ENCODE measurements at regions not wholly inside any gene's neighbourhood (a gene's known extent, or its start where the extent isn't known, plus 50 kb on each side); places are given as distances from the start of the nearest gene placed in this dataset.

GRCh38 chr21:29242201-29242600 is 56.5 kb upstream of the BACH1 start:
- H3K4me2 ChIP-seq (ENCODE audit: low read length), result no peak overlapping the region
- no peaks in the 10 kb centered on the region for H3K79me2 ChIP-seq (ENCODE audit: insufficient read depth, low read length)
- no peak overlapping the region for H3K4me3 ChIP-seq (replicated peaks in 1 of 2; ENCODE audit: low read depth in 1 of 2, low read length in 2 of 2)
- ChIA-PET RAD21 (ENCODE audit: low non-redundant PET in 1 of 2, low total read pairs in 2 of 2, uncharacterized antibody in 2 of 2, unreplicated experiment in 2 of 2) (no interaction called here), POLR2A (no interaction called here), CTCF (no interaction called here)
- no peaks in the 10 kb centered on the region for H3K9me2 ChIP-seq (ENCODE audit: insufficient read depth)
- no TSS peak for BruUV-seq (replicated peaks)
- H3K27ac ChIP-seq (ENCODE audit: low read depth, low read length), result no peak overlapping the region
- no peaks in the 10 kb centered on the region for H3K4me1 ChIP-seq (ENCODE audit: control insufficient read depth in 1 of 2, insufficient read depth in 2 of 2, low read length in 2 of 2)
- intact Hi-C loops (cut with micrococcal nuclease), result no loop called here
- H2AFZ ChIP-seq (ENCODE audit: low read depth, low read length, poor library complexity, severe bottlenecking), result no peak overlapping the region
- H4K20me1 ChIP-seq (ENCODE audit: insufficient read depth), result no peaks in the 10 kb centered on the region
- no peaks in the 10 kb centered on the region for H3K27me3 ChIP-seq (ENCODE audit: insufficient read depth, low read length)
- ATAC-seq (no peak), DNase-seq (ENCODE audit: low read depth, low spot score) (no peak)
- TF ChIP-seq CBX3 (IDR thresholded peaks at IDR 0.05; ENCODE audit: low read depth), result no peak
- TF ChIP-seq MAX (IDR thresholded peaks at IDR 0.05), result no peak
- TF ChIP-seq EZH2 (IDR thresholded peaks at IDR 0.05), result no peak
- H3K9me3 ChIP-seq (ENCODE audit: control insufficient read depth in 1 of 2, insufficient read depth in 1 of 2, low read depth in 1 of 2, low read length in 2 of 2), result no peaks in the 10 kb centered on the region
- H3K9ac ChIP-seq (ENCODE audit: low read length), result no peak overlapping the region
- H3K36me3 ChIP-seq (ENCODE audit: control insufficient read depth in 1 of 2, insufficient read depth in 2 of 2, low read length in 2 of 2), result no peaks in the 10 kb centered on the region

- Histone ChIP-seq H3K4me1 (ENCODE audit: control insufficient read depth in 1 of 2, insufficient read depth in 2 of 2, low read length in 2 of 2) (no peaks in the 10 kb centered on the region), H4K20me1 (ENCODE audit: insufficient read depth) (no peaks in the 10 kb centered on the region), H3K79me2 (ENCODE audit: insufficient read depth, low read length) (no peaks in the 10 kb centered on the region), H3K27ac (ENCODE audit: low read depth, low read length) (no peak overlapping the region), H3K27me3 (ENCODE audit: insufficient read depth, low read length) (no peaks in the 10 kb centered on the region), H3K4me2 (ENCODE audit: low read length) (no peak overlapping the region), H2AFZ (ENCODE audit: low read depth, low read length, poor library complexity, severe bottlenecking) (no peak overlapping the region), H3K9me3 (ENCODE audit: control insufficient read depth in 1 of 2, insufficient read depth in 1 of 2, low read depth in 1 of 2, low read length in 2 of 2) (no peaks in the 10 kb centered on the region), H3K4me3 (replicated peaks in 1 of 2; ENCODE audit: low read depth in 1 of 2, low read length in 2 of 2) (no peak overlapping the region), H3K9me2 (ENCODE audit: insufficient read depth) (no peaks in the 10 kb centered on the region), H3K36me3 (ENCODE audit: control insufficient read depth in 1 of 2, insufficient read depth in 2 of 2, low read length in 2 of 2) (no peaks in the 10 kb centered on the region), H3K9ac (ENCODE audit: low read length) (no peak overlapping the region)
- ATAC-seq (no peak), DNase-seq (ENCODE audit: low read depth, low spot score) (no peak)
- ChIA-PET RAD21 (ENCODE audit: low non-redundant PET in 1 of 2, low total read pairs in 2 of 2, uncharacterized antibody in 2 of 2, unreplicated experiment in 2 of 2) (no interaction called here), POLR2A (no interaction called here), CTCF (no interaction called here)
- intact Hi-C loops (cut with micrococcal nuclease), result no loop called here
- BruUV-seq (replicated peaks), result no TSS peak
- TF ChIP-seq ATF3 (IDR thresholded peaks at IDR 0.05) (no peak), EZH2 (IDR thresholded peaks at IDR 0.05) (no peak), EGR1 (IDR thresholded peaks at IDR 0.05; ENCODE audit: low read depth) (no peak), TCF7L2 (IDR thresholded peaks at IDR 0.05; ENCODE audit: borderline replicate concordance, extremely low read depth, insufficient read depth, insufficient read length) (no peak), YY1 (IDR thresholded peaks at IDR 0.05; ENCODE audit: extremely low read depth, insufficient replicate concordance, low read depth, low read length) (no peak), MAX (IDR thresholded peaks at IDR 0.05) (no peak), CTCF (IDR thresholded peaks at IDR 0.05 in 2 of 3, conservative IDR thresholded peaks at IDR 0.05 in 1 of 3; ENCODE audit: borderline replicate concordance in 1 of 3, insufficient read depth in 1 of 3, low read depth in 2 of 3, low read length in 2 of 3) (no peak), ELF1 (IDR thresholded peaks at IDR 0.05; ENCODE audit: borderline replicate concordance, low read depth) (no peak), POLR2AphosphoS5 (IDR thresholded peaks at IDR 0.05; ENCODE audit: low read depth, low read length) (no peak), REST (IDR thresholded peaks at IDR 0.05; ENCODE audit: low read depth) (no peak), SP1 (IDR thresholded peaks at IDR 0.05; ENCODE audit: low read depth) (no peak)
These were observed 55.5 kb upstream of the BACH1 start for GRCh38 chr21:29243188-29243587.

All from HCT116 (cell line).